GM23338 (cell line): ENCODE measurements at regions not wholly inside any gene's neighbourhood (a gene's known extent, or its start where the extent isn't known, plus 50 kb on each side); places are given as distances from the start of the nearest gene placed in this dataset.

Source experiments
- ATAC-seq: fragments of 200-7000 bp; cut with Tn5 transposase; 3 replicates; pipeline ENCODE4 v1.9.1; 2020
- DNase-seq: peaks from one replicate; pipeline ENCODE4 v3.0.0-alpha.2; 2015; ENCODE audit warnings: low spot score
- H2AFZ ChIP-seq: fragments of 200-600 bp; sonication (generic); 2 replicates; pipeline ENCODE4 v1.8.0; 2016; ENCODE audit warnings: antibody characterized with exemption, mild to moderate bottlenecking, moderate library complexity
- H3F3A ChIP-seq: fragments of 200-600 bp; sonication (generic); replicated peaks from 2 replicates; pipeline ENCODE4 v1.8.0; 2017; ENCODE audit warnings: antibody characterized with exemption, mixed run types, low read depth
- H3K27ac ChIP-seq: fragments of 200-600 bp; sonication (generic); 2 replicates; pipeline ENCODE4 v1.6.1; 2016; ENCODE audit warnings: low read depth
- H3K27me3 ChIP-seq: fragments of 200-600 bp; sonication (generic); 2 replicates; pipeline ENCODE4 v1.8.0; 2016; ENCODE audit warnings: mild to moderate bottlenecking, mixed run types, moderate library complexity; ENCODE audit not compliant: insufficient read depth
- H3K36me3 ChIP-seq: fragments of 200-600 bp; sonication (generic); 2 replicates; pipeline ENCODE4 v1.8.0; 2016; ENCODE audit warnings: mild to moderate bottlenecking; ENCODE audit not compliant: insufficient read depth
- H3K4me1 ChIP-seq: fragments of 200-600 bp; sonication (generic); 2 replicates; pipeline ENCODE4 v1.8.0; 2016; ENCODE audit warnings: mild to moderate bottlenecking, moderate library complexity; ENCODE audit not compliant: insufficient read depth
- H3K4me2 ChIP-seq: fragments of 200-600 bp; sonication (generic); 2 replicates; pipeline ENCODE4 v1.7.1; 2017; ENCODE audit warnings: mixed run types
- H3K4me3 ChIP-seq: fragments of 200-600 bp; sonication (generic); 2 replicates; pipeline ENCODE4 v1.6.1; 2016; ENCODE audit warnings: mixed run types
- H3K79me2 ChIP-seq: fragments of 200-600 bp; sonication (generic); replicated peaks from 2 replicates; pipeline ENCODE4 v1.8.0; 2017; ENCODE audit warnings: mild to moderate bottlenecking; ENCODE audit not compliant: insufficient read depth
- H3K9me2 ChIP-seq: fragments of 200-600 bp; sonication (generic); 2 replicates; pipeline ENCODE4 v1.8.0; 2017; ENCODE audit not compliant: insufficient read depth
- H4K20me1 ChIP-seq: fragments of 200-600 bp; sonication (generic); replicated peaks from 2 replicates; pipeline ENCODE4 v1.8.0; 2017; ENCODE audit warnings: mild to moderate bottlenecking; ENCODE audit not compliant: insufficient read depth
- H3K27ac Mint-ChIP-seq: 2 replicates; pipeline ENCODE4 v1.8.0; 2020; ENCODE audit warnings: inconsistent platforms, mild to moderate bottlenecking, moderate library complexity, mixed read lengths
- H3K27me3 Mint-ChIP-seq: 3 replicates; pipeline ENCODE4 v1.8.0; 2022; ENCODE audit warnings: low read depth, mild to moderate bottlenecking, moderate library complexity, mixed read lengths, inconsistent platforms; ENCODE audit not compliant: insufficient read depth, poor library complexity
- H3K36me3 Mint-ChIP-seq: 3 replicates; pipeline ENCODE4 v1.8.0; 2021; ENCODE audit warnings: low read depth, mild to moderate bottlenecking, inconsistent platforms, moderate library complexity, mixed read lengths
- H3K4me1 Mint-ChIP-seq: 3 replicates; pipeline ENCODE4 v1.8.0; 2020; ENCODE audit warnings: mild to moderate bottlenecking, inconsistent platforms, mixed read lengths
- H3K4me3 Mint-ChIP-seq: 3 replicates; pipeline ENCODE4 v1.8.0; 2021; ENCODE audit warnings: moderate library complexity, mild to moderate bottlenecking, inconsistent platforms, mixed read lengths
- H3K9me3 Mint-ChIP-seq: 3 replicates; pipeline ENCODE4 v1.8.0; 2020; ENCODE audit warnings: moderate library complexity, mild to moderate bottlenecking, inconsistent platforms, mixed read lengths
- CREB1 ChIP-seq: fragments of 250-450 bp; sonication (Bioruptor Pico); IDR thresholded peaks from 2 replicates; pipeline ENCODE4 v1.5.0; 2020; ENCODE audit warnings: low read depth, mild to moderate bottlenecking, moderate library complexity
- EZH2 ChIP-seq: fragments of 200-600 bp; sonication (generic); IDR thresholded peaks from one replicate; pipeline ENCODE4 v1.8.0; 2017; ENCODE audit warnings: antibody characterized with exemption, mild to moderate bottlenecking, low read depth; ENCODE audit not compliant: unreplicated experiment
- EZH2phosphoT487 ChIP-seq: fragments of 200-600 bp; sonication (generic); IDR thresholded peaks from one replicate; pipeline ENCODE4 v1.8.1; 2018; ENCODE audit warnings: antibody characterized with exemption; ENCODE audit not compliant: unreplicated experiment
- JUNB ChIP-seq: IDR thresholded peaks from one replicate; pipeline ENCODE4 v1.6.1; 2016; ENCODE audit warnings: antibody characterized with exemption; ENCODE audit not compliant: unreplicated experiment
- NANOG ChIP-seq: IDR thresholded peaks from 2 replicates; pipeline ENCODE4 v1.6.1; 2016; ENCODE audit warnings: antibody characterized with exemption, borderline replicate concordance
- POLR2AphosphoS5 ChIP-seq: IDR thresholded peaks from 2 replicates; pipeline ENCODE4 v1.6.1; 2016; ENCODE audit warnings: antibody characterized with exemption, low read depth
- STAT1 ChIP-seq: IDR thresholded peaks from one replicate; pipeline ENCODE4 v1.6.1; 2016; ENCODE audit warnings: antibody characterized with exemption; ENCODE audit not compliant: unreplicated experiment
- ZNF114 ChIP-seq: fragments of 250-450 bp; sonication (Bioruptor Pico); IDR thresholded peaks from 2 replicates; pipeline ENCODE4 v1.5.0; 2020; ENCODE audit warnings: mild to moderate bottlenecking, moderate library complexity
- ZNF331 ChIP-seq: fragments of 250-450 bp; sonication (Bioruptor Pico); IDR thresholded peaks from 2 replicates; pipeline ENCODE4 v1.5.0; 2020; ENCODE audit warnings: low read depth, mild to moderate bottlenecking, moderate library complexity
- TF ChIP-seq, protein P1 (sequence below): IDR thresholded peaks from 2 replicates; pipeline ENCODE4 v1.6.1; 2016; ENCODE audit warnings: antibody characterized with exemption
- TF ChIP-seq, protein P2 (sequence below): fragments of 250-450 bp; sonication (Bioruptor Pico); IDR thresholded peaks from 2 replicates; pipeline ENCODE4 v1.5.0; 2020; ENCODE audit warnings: mild to moderate bottlenecking, moderate library complexity
- TF ChIP-seq, protein P3 (sequence below): IDR thresholded peaks from one replicate; pipeline ENCODE4 v1.6.1; 2018; ENCODE audit warnings: antibody characterized with exemption; ENCODE audit not compliant: unreplicated experiment
- TF ChIP-seq, protein P4 (sequence below), 2 experiments: fragments of 200-600 bp in 1 of 2; sonication (generic) in 1 of 2; conservative IDR thresholded peaks; 2 replicates each; pipeline versions ENCODE4 v1.5.1 to v1.6.1; 2016 to 2017; ENCODE audit warnings: antibody characterized with exemption in 2 of 2, low read depth in 2 of 2, mild to moderate bottlenecking in 2 of 2, moderate library complexity in 1 of 2

DNA sequence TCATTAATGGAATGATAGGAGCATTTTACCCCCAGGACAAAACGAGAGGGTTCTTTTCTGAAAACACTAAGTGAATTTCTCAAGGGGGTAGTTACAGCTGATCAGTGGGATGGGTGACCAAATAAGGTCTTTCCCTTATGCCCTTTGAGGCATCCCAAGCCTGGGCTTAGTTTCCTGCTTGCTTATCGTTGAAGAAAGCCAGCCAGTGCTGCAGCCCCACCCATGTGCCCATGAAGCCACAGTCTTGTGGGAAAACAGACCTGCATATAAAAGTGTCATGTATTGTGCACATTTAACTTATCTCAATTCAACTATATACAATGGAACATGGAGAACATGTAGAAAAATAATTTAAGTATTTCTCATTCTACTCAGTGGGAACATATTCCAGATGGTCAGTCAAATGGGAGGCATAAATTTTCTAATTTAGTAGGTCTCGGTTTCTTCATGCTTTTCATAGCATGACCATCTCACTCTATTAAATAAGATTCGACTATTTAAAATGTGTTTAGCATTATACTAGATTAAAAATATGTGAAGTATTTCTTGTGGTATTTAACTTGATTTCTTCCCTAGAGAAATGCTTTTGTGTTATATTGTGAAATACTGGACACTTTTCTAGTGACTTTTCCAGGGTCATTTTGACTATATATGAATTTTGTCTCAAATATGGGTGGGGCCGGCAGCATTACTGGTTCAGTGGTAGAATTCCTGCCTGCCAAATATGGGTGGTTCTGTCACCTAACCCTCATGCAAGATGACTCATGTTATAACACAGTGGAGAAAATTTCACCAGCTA, 189.7 kb upstream of the SGCD start:
- ATAC-seq: no peak
- TF ChIP-seq NANOG (no peak), CREB1 (CRISPR knock-in tag) (no peak), POLR2AphosphoS5 (no peak), EZH2 (no peak), STAT1 (no peak), EZH2phosphoT487 (no peak), JUNB (no peak), ZNF331 (no peak), ZNF114 (CRISPR knock-in tag) (no peak)
- TF ChIP-seq, protein P1, sequence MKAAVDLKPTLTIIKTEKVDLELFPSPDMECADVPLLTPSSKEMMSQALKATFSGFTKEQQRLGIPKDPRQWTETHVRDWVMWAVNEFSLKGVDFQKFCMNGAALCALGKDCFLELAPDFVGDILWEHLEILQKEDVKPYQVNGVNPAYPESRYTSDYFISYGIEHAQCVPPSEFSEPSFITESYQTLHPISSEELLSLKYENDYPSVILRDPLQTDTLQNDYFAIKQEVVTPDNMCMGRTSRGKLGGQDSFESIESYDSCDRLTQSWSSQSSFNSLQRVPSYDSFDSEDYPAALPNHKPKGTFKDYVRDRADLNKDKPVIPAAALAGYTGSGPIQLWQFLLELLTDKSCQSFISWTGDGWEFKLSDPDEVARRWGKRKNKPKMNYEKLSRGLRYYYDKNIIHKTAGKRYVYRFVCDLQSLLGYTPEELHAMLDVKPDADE: no peak
- TF ChIP-seq, protein P2, sequence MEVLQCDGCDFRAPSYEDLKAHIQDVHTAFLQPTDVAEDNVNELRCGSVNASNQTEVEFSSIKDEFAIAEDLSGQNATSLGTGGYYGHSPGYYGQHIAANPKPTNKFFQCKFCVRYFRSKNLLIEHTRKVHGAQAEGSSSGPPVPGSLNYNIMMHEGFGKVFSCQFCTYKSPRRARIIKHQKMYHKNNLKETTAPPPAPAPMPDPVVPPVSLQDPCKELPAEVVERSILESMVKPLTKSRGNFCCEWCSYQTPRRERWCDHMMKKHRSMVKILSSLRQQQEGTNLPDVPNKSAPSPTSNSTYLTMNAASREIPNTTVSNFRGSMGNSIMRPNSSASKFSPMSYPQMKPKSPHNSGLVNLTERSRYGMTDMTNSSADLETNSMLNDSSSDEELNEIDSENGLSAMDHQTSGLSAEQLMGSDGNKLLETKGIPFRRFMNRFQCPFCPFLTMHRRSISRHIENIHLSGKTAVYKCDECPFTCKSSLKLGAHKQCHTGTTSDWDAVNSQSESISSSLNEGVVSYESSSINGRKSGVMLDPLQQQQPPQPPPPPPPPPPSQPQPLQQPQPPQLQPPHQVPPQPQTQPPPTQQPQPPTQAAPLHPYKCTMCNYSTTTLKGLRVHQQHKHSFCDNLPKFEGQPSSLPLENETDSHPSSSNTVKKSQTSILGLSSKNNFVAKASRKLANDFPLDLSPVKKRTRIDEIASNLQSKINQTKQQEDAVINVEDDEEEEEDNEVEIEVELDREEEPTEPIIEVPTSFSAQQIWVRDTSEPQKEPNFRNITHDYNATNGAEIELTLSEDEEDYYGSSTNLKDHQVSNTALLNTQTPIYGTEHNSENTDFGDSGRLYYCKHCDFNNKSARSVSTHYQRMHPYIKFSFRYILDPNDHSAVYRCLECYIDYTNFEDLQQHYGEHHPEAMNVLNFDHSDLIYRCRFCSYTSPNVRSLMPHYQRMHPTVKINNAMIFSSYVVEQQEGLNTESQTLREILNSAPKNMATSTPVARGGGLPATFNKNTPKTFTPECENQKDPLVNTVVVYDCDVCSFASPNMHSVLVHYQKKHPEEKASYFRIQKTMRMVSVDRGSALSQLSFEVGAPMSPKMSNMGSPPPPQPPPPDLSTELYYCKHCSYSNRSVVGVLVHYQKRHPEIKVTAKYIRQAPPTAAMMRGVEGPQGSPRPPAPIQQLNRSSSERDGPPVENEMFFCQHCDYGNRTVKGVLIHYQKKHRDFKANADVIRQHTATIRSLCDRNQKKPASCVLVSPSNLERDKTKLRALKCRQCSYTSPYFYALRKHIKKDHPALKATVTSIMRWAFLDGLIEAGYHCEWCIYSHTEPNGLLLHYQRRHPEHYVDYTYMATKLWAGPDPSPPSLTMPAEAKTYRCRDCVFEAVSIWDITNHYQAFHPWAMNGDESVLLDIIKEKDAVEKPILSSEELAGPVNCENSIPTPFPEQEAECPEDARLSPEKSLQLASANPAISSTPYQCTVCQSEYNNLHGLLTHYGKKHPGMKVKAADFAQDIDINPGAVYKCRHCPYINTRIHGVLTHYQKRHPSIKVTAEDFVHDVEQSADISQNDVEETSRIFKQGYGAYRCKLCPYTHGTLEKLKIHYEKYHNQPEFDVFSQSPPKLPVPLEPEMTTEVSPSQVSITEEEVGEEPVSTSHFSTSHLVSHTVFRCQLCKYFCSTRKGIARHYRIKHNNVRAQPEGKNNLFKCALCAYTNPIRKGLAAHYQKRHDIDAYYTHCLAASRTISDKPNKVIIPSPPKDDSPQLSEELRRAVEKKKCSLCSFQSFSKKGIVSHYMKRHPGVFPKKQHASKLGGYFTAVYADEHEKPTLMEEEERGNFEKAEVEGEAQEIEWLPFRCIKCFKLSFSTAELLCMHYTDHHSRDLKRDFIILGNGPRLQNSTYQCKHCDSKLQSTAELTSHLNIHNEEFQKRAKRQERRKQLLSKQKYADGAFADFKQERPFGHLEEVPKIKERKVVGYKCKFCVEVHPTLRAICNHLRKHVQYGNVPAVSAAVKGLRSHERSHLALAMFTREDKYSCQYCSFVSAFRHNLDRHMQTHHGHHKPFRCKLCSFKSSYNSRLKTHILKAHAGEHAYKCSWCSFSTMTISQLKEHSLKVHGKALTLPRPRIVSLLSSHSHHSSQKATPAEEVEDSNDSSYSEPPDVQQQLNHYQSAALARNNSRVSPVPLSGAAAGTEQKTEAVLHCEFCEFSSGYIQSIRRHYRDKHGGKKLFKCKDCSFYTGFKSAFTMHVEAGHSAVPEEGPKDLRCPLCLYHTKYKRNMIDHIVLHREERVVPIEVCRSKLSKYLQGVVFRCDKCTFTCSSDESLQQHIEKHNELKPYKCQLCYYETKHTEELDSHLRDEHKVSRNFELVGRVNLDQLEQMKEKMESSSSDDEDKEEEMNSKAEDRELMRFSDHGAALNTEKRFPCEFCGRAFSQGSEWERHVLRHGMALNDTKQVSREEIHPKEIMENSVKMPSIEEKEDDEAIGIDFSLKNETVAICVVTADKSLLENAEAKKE: no peak
- TF ChIP-seq, protein P3, sequence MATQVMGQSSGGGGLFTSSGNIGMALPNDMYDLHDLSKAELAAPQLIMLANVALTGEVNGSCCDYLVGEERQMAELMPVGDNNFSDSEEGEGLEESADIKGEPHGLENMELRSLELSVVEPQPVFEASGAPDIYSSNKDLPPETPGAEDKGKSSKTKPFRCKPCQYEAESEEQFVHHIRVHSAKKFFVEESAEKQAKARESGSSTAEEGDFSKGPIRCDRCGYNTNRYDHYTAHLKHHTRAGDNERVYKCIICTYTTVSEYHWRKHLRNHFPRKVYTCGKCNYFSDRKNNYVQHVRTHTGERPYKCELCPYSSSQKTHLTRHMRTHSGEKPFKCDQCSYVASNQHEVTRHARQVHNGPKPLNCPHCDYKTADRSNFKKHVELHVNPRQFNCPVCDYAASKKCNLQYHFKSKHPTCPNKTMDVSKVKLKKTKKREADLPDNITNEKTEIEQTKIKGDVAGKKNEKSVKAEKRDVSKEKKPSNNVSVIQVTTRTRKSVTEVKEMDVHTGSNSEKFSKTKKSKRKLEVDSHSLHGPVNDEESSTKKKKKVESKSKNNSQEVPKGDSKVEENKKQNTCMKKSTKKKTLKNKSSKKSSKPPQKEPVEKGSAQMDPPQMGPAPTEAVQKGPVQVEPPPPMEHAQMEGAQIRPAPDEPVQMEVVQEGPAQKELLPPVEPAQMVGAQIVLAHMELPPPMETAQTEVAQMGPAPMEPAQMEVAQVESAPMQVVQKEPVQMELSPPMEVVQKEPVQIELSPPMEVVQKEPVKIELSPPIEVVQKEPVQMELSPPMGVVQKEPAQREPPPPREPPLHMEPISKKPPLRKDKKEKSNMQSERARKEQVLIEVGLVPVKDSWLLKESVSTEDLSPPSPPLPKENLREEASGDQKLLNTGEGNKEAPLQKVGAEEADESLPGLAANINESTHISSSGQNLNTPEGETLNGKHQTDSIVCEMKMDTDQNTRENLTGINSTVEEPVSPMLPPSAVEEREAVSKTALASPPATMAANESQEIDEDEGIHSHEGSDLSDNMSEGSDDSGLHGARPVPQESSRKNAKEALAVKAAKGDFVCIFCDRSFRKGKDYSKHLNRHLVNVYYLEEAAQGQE: no peak
- TF ChIP-seq, protein P4, sequence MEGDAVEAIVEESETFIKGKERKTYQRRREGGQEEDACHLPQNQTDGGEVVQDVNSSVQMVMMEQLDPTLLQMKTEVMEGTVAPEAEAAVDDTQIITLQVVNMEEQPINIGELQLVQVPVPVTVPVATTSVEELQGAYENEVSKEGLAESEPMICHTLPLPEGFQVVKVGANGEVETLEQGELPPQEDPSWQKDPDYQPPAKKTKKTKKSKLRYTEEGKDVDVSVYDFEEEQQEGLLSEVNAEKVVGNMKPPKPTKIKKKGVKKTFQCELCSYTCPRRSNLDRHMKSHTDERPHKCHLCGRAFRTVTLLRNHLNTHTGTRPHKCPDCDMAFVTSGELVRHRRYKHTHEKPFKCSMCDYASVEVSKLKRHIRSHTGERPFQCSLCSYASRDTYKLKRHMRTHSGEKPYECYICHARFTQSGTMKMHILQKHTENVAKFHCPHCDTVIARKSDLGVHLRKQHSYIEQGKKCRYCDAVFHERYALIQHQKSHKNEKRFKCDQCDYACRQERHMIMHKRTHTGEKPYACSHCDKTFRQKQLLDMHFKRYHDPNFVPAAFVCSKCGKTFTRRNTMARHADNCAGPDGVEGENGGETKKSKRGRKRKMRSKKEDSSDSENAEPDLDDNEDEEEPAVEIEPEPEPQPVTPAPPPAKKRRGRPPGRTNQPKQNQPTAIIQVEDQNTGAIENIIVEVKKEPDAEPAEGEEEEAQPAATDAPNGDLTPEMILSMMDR (conservative IDR thresholded peaks at IDR 0.05; ENCODE audit: low read depth in 2 of 2): no peak
- peaks cover 2% of the 10 kb centered on the region for H3K36me3 Mint-ChIP-seq
- Histone ChIP-seq H3K4me1 (no peaks in the 10 kb centered on the region), H3F3A (no peaks in the 10 kb centered on the region), H3K36me3 (no peaks in the 10 kb centered on the region), H3K79me2 (no peaks in the 10 kb centered on the region), H3K4me2 (no peak overlapping the region), H3K27ac (no peak overlapping the region), H4K20me1 (no peaks in the 10 kb centered on the region), H2AFZ (no peak overlapping the region), H3K4me3 (no peak overlapping the region), H3K9me2 (0 out of 2 replicates have a peak, but pooled peaks cover 8% of the 10 kb centered on the region), H3K27me3 (no peaks in the 10 kb centered on the region)
- no peaks in the 10 kb centered on the region for H3K27me3 Mint-ChIP-seq
- H3K4me1 Mint-ChIP-seq: peaks cover 4% of the 10 kb centered on the region; the same call in 2 of the 3 replicates
- no peak overlapping the region for H3K27ac Mint-ChIP-seq
- no peak for DNase-seq
- H3K4me3 Mint-ChIP-seq: no peak overlapping the region
- H3K9me3 Mint-ChIP-seq: peaks cover 9% of the 10 kb centered on the region
